HS-5 (cell line): ENCODE measurements at regions not wholly inside any gene's neighbourhood (a gene's known extent, or its start where the extent isn't known, plus 50 kb on each side); places are given as distances from the start of the nearest gene placed in this dataset.

Source experiments
- DNase-seq: peaks from one replicate; pipeline ENCODE4 v3.0.0-alpha.2; 2012; ENCODE audit warnings: low read depth

- DNase-seq, result no peak
Observed at GRCh38 chr16:55154956-55155355, 169.0 kb upstream of the IRX6 start.

- DNase-seq, result no peak
Observed at GRCh38 chr16:55155815-55156214, 168.2 kb upstream of the IRX6 start.

- no peak for DNase-seq
Observed at GRCh38 chr16:55169780-55170179, 154.2 kb upstream of the IRX6 start.

GRCh38 chr16:55171241-55171640, 152.8 kb upstream of the IRX6 start:
- no peak for DNase-seq

- no peak for DNase-seq
Observed at GRCh38 chr16:55175389-55175788, 148.6 kb upstream of the IRX6 start.

- no peak for DNase-seq
Observed at GRCh38 chr16:55176901-55177300, 147.1 kb upstream of the IRX6 start.

GRCh38 chr16:55179411-55179810, 144.6 kb upstream of the IRX6 start:
- no peak for DNase-seq

GRCh38 chr16:55179852-55180585, 144.0 kb upstream of the IRX6 start:
- no peak for DNase-seq

- no peak for DNase-seq
Observed at GRCh38 chr16:55184052-55184451, 140.0 kb upstream of the IRX6 start.

- no peak for DNase-seq
Observed at GRCh38 chr16:55184619-55185018, 139.4 kb upstream of the IRX6 start.

- DNase-seq, result no peak
Observed at GRCh38 chr16:55189224-55189623, 134.8 kb upstream of the IRX6 start.

GRCh38 chr16:55189682-55190636, 134.0 kb upstream of the IRX6 start:
- no peak for DNase-seq

- DNase-seq, result no peak
Observed at GRCh38 chr16:55192734-55193133, 131.3 kb upstream of the IRX6 start.

- no peak for DNase-seq
Observed at GRCh38 chr16:55203570-55203969, 120.4 kb upstream of the IRX6 start.

GRCh38 chr16:55204069-55204468, 119.9 kb upstream of the IRX6 start:
- no peak for DNase-seq

GRCh38 chr16:55204923-55205322, 119.1 kb upstream of the IRX6 start:
- DNase-seq, result no peak

- DNase-seq, result no peak
Observed at GRCh38 chr16:55207693-55208428, 116.1 kb upstream of the IRX6 start.

- DNase-seq, result no peak
Observed at GRCh38 chr16:55209626-55210025, 114.4 kb upstream of the IRX6 start.

GRCh38 chr16:55212791-55213190, 111.2 kb upstream of the IRX6 start:
- no peak for DNase-seq

- DNase-seq, result no peak
Observed at GRCh38 chr16:55214412-55214811, 109.6 kb upstream of the IRX6 start.

GRCh38 chr16:55214974-55215494, 109.0 kb upstream of the IRX6 start:
- no peak for DNase-seq

GRCh38 chr16:55217392-55217791, 106.6 kb upstream of the IRX6 start:
- no peak for DNase-seq
